Ectodermal cell (in vitro differentiated cells): ENCODE measurements at regions not wholly inside any gene's neighbourhood (a gene's known extent, or its start where the extent isn't known, plus 50 kb on each side); places are given as distances from the start of the nearest gene placed in this dataset.
A peak's percentile ranks its signal among the peaks of the same experiment; 100 is the strongest.
"Not testable (repeated sequence)": the region's sequence is repeated elsewhere in the genome, so short reads cannot be mapped to it uniquely, and the experiment has no call there.

Experiments
- H3K27ac ChIP-seq: 2 replicates; pipeline ENCODE4 v1.7.0; 2013; ENCODE audit warnings: mild to moderate bottlenecking, low read depth, low read length; ENCODE audit not compliant: insufficient read depth, poor library complexity, severe bottlenecking
- H3K27me3 ChIP-seq: 2 replicates; pipeline ENCODE4 v1.7.0; 2013; ENCODE audit warnings: mild to moderate bottlenecking, low read length; ENCODE audit not compliant: insufficient read depth, control insufficient read depth, poor library complexity, severe bottlenecking
- H3K36me3 ChIP-seq: one replicate; pipeline ENCODE4 v1.7.0; 2013; ENCODE audit warnings: low read length; ENCODE audit not compliant: control insufficient read depth, insufficient read depth
- H3K4me1 ChIP-seq: one replicate; pipeline ENCODE4 v1.7.0; 2013; ENCODE audit warnings: low read length; ENCODE audit not compliant: control insufficient read depth, insufficient read depth
- H3K4me3 ChIP-seq: 2 replicates; pipeline ENCODE4 v1.7.0; 2013; ENCODE audit warnings: low read depth, low read length, control low read depth; ENCODE audit not compliant: insufficient read depth
- H3K9me3 ChIP-seq: 2 replicates; pipeline ENCODE4 v1.7.0; 2013; ENCODE audit warnings: mild to moderate bottlenecking, low read length, moderate library complexity; ENCODE audit not compliant: control insufficient read depth
- WGBS, 2 experiments: methylation state at CpG; one replicate each; pipeline ENCODE4 v1.1.7; 2013; ENCODE audit warnings: missing lambda C conversion rate in 2 of 2; 5-methylcytosine and 5-hydroxymethylcytosine counted together

DNA sequence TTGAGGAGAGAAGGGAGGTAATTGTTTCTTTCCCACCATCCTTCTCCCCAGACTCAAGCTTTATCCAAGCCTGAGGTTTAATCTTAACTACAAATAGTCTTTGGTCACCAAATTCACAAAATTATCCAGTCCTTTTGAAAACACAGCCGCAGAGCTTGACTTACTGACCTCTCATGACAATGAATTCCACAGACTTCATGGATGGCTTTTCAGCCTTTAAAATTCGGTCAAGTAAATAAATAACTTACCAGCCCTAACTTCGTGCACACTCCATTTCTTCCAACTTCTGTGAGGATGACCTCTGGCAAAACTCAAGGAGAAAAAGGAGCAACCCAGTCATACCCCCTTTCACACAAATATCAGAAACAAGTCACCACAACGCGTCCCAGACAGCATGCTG is 137.0 kb upstream of the CDKN3 start:
- 89 to 90% methylated on average over 4 of the region's 5 CpGs for WGBS, 2 experiments
- Histone ChIP-seq H3K36me3 (no peaks in the 10 kb centered on the region), H3K4me1 (peaks cover 19% of the 10 kb centered on the region), H3K9me3 (no peaks in the 10 kb centered on the region), H3K27me3 (peaks cover 38% of the 10 kb centered on the region), H3K27ac (no peak overlapping the region), H3K4me3 (no peak overlapping the region)

DNA sequence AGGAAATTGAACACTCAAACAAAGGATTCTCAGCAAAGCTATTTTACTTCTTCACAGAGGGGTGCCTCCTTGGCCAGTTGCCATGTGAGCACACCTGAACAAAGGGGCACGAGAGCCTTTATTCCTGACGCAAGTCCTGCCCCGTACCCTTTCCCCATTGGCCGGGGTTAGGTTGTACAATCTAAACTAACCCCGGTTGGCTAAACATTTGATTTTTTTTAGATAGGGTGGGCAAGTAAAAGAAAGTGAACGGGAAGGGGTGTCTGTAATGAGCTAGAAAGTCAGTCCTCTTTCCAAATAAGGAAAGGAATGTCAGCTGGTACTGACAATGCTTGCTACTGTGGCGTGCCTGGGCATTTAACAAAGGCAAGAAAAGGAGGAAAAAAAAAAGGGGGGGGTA is 135.5 kb upstream of the CDKN3 start:
- WGBS, 2 experiments: 53 to 55% methylated on average over 7 of the region's 7 CpGs
- no peak overlapping the region for H3K4me3 ChIP-seq
- peaks cover 19% of the 10 kb centered on the region for H3K4me1 ChIP-seq
- no peaks in the 10 kb centered on the region for H3K9me3 ChIP-seq
- no peaks in the 10 kb centered on the region for H3K36me3 ChIP-seq
- no peak overlapping the region for H3K27ac ChIP-seq
- H3K27me3 ChIP-seq: peaks cover 23% of the 10 kb centered on the region

DNA sequence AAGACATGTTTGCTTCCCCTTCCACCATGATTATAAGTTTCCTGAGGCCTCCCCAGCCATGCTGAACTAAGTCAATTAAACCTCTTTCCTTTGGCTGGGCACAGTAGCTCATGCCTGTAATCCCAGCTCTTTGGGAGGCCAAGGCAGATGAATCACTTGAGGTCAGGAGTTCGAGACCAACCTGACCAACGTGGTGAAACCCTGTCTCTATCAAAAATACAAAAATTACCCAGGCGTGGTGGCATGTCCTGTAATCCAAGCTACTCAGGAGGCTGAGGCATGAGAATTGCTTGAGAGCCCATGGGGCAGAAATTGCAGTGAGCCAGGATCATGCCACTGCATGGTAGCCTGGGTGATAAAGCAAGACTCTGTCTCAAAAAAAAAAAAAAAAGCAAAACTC is 130.2 kb upstream of the CDKN3 start:
- WGBS, 2 experiments: 87 to 89% methylated on average over 3 of the region's 3 CpGs

DNA sequence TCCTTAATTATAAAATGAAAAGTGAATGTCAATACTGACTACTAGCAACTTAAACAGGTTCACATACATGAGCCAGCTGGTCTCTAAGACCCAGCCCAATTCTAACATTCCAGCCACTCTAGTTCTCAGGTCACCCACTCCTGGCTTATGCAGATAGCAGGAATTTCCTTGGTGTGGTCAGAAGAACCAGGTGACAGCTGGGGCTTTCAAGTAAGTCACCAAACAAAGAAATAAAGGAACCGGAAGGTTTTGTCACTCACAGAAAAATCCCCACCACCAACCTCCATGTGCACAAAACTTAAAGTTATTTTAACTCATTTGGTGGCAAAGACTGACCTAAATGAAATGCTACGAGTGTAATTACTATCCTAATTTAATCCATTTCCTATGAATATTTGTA is 129.6 kb upstream of the CDKN3 start:
- no peaks in the 10 kb centered on the region for H3K36me3 ChIP-seq
- no peaks in the 10 kb centered on the region for H3K4me1 ChIP-seq
- WGBS, 2 experiments: 91 to 100% methylated on average over 1 of the region's 2 CpGs
- no peaks in the 10 kb centered on the region for H3K27me3 ChIP-seq
- no peak overlapping the region for H3K27ac ChIP-seq
- no peaks in the 10 kb centered on the region for H3K9me3 ChIP-seq
- no peak overlapping the region for H3K4me3 ChIP-seq

More for the DNA sequence above, 130.2 kb upstream of the CDKN3 start:
- not testable (repeated sequence) for H3K9me3 ChIP-seq, H3K36me3 ChIP-seq, H3K27ac ChIP-seq, H3K4me3 ChIP-seq, H3K4me1 ChIP-seq, H3K27me3 ChIP-seq

DNA sequence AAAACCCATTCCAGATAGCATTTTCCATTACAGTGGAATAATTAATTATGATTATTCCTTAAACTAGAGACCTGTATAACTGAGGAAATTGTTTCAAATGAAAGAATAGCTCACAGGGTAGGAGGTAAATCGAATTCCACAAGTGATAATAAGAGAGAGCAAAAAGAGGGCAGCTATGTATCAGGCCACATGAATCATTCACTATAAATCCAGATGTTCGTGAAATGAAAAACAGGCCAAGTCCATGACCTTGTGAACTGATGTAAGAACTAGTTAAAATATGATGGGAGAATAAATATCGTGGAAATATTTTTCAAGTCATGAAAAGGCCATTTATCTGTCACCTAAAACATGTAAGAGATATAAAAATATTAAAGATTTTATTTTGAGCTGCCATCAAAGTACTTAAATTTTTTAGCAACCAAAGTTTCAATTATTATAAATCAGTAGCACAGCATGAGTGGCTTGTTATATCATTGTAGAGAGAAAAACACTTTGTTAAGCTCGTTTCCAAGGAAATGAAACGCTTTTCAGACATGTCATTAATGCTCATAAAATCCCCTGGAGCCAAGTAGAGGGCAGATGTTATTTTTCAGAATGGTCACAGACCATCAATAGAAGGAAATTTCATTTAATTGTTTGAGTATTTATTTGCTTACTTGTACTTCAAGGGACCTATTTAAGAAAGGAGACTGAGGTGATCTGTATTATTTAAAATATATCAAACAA is 120.6 kb upstream of the CDKN3 start:
- Histone ChIP-seq H3K4me3 (no peak overlapping the region), H3K4me1 (no peaks in the 10 kb centered on the region), H3K27ac (no peak overlapping the region), H3K9me3 (no peaks in the 10 kb centered on the region), H3K36me3 (no peaks in the 10 kb centered on the region), H3K27me3 (no peaks in the 10 kb centered on the region)
- 89 to 93% methylated on average over 4 of the region's 5 CpGs for WGBS, 2 experiments

DNA sequence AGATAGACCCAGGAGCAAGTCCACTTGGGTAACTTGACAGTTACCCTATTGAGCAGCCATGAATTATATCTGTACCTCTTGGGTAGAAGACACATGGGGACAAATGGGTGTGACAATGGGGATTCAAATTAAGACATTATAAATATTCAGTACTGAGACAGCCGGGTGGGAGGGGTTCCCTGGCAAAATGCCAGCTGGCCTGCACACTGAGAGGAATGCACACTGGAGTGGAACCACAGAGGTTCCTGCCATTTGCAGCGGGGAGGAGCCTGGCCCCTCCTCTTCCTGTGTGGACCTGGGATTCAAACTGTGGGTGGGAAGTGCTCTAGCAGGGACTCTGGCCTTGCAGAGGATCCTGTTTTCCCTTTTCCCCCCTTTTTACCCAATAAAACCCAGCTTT is 118.7 kb upstream of the CDKN3 start:
- Histone ChIP-seq H3K4me3 (no peak overlapping the region), H3K4me1 (no peaks in the 10 kb centered on the region), H3K27ac (no peak overlapping the region), H3K9me3 (no peaks in the 10 kb centered on the region), H3K27me3 (no peaks in the 10 kb centered on the region), H3K36me3 (no peaks in the 10 kb centered on the region)
- WGBS, 2 experiments: 72 to 75% methylated on average over 2 of the region's 2 CpGs

DNA sequence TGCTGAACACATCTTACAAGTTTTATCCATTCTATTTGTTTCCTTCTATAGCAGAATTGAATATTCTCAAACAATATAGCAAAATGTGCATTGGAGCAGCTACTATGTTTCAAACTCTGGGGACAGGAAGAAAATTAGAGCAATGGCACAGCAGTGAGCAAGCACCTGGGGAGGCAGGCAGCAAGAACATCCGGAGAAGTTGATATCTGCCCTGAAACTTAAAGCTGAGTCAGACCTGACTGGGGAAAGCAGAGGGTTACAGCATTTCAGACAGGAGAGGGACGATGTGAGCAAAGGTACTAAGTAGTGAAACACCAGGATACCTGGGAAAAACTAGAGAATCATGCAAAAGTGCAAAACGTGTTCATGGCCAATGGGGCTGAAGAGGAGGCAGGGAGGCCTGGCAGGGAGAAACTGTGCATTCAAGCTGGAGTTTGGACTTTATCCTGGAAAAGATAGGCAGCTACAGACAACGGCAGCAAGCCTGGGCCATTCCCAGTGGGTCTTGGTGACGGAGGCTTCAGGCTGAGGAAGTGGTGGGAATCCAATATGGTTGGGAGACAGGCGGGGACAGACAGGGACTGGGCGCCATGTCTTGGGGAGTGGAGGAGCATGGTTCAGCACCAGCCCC is 118.0 kb upstream of the CDKN3 start:
- H3K27me3 ChIP-seq: no peaks in the 10 kb centered on the region
- no peaks in the 10 kb centered on the region for H3K4me1 ChIP-seq
- H3K36me3 ChIP-seq: no peaks in the 10 kb centered on the region
- no peak overlapping the region for H3K4me3 ChIP-seq
- no peaks in the 10 kb centered on the region for H3K9me3 ChIP-seq
- no peak overlapping the region for H3K27ac ChIP-seq
- WGBS, 2 experiments: 91 to 92% methylated on average over 7 of the region's 7 CpGs

DNA sequence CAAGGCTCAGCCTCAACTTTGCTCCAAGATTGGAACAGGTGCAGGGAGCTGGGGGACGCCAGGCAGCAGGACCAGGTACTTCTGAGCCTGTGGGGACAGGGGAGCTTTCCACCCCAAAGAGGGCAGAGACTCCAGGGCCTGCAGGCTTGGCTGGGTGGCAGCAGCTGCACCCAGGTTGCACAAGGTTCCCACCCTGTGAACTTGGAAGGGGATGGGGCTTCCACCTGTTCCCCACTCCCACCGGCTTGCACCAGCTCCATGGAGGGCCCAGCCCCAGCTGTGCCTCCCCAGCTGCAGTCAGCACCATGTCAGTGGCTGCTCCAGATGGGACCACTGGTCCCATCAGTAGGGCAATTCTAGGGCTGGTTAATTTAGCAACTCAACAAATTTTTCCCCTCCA is 114.0 kb upstream of the CDKN3 start:
- 87 to 88% methylated on average over 2 of the region's 2 CpGs for WGBS, 2 experiments
- no peaks in the 10 kb centered on the region for H3K27me3 ChIP-seq
- no peak overlapping the region for H3K27ac ChIP-seq
- no peaks in the 10 kb centered on the region for H3K4me1 ChIP-seq
- no peak overlapping the region for H3K4me3 ChIP-seq
- no peaks in the 10 kb centered on the region for H3K9me3 ChIP-seq
- H3K36me3 ChIP-seq: no peaks in the 10 kb centered on the region

DNA sequence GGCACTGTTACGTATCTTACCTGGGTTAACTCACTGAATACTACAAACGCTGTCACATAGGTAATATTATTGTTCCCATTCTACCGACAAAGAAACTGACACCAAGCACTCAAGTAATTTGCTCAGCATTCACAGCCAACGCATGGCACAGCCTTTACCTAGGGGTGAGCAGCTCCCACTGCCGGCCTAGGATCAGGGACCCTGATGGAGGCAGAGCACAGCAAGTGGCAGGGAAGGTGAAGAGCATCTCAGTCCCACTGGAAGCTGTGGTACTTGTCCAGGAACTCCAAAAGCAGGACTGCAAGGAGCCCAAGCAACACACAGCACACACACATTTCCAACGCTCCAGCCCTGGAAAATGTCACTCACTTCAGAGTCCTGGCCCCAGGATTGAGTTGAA is 111.8 kb upstream of the CDKN3 start:
- 92 to 94% methylated on average over 6 of the region's 6 CpGs for WGBS, 2 experiments
- H3K4me1 ChIP-seq: peaks cover 6% of the 10 kb centered on the region
- no peaks in the 10 kb centered on the region for H3K27me3 ChIP-seq
- no peak overlapping the region for H3K4me3 ChIP-seq
- H3K36me3 ChIP-seq: no peaks in the 10 kb centered on the region
- H3K9me3 ChIP-seq: no peaks in the 10 kb centered on the region
- H3K27ac ChIP-seq: no peak overlapping the region

DNA sequence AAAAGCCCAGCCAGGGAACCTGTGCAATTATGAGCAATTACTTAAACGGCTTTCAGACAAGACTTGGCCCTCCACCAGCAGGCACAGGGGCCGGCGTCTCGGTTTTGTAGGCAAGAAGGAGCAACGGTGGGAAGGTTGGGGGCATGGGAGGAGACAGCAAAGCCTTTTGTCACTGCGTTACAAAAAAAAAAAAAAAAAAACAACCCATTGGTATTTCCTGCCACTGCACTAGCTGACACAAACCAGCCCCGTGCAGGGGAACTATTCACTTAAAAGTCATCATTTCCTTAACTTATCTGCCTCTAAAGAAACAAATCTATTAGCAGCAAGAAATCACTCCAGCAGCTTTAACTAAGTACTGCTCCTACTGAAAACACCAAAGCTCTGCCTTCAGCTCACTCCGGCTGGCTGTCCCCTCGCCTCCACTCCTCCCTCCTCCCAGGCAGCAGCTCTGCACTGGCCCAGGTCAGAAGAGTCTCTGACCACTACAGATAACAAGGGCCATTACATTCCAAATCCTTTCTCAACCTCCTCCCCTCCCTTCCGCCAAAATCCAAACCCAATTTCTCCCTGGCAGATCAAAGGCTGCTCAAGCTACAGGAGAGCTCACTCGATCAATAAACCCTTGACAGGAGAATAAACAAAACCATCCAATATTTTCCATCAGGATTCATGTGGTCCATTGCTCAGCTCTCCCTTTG is 105.2 kb upstream of the CDKN3 start:
- Histone ChIP-seq H3K4me3 (no peak overlapping the region), H3K36me3 (no peaks in the 10 kb centered on the region), H3K27me3 (no peaks in the 10 kb centered on the region), H3K27ac (peak overlapping the region; percentile 12), H3K9me3 (no peaks in the 10 kb centered on the region), H3K4me1 (peaks cover 31% of the 10 kb centered on the region)
- 13 to 14% methylated on average over 11 of the region's 11 CpGs for WGBS, 2 experiments
